Vagina (tissue), 2 donors: ENCODE measurements at regions not wholly inside any gene's neighbourhood (a gene's known extent, or its start where the extent isn't known, plus 50 kb on each side); places are given as distances from the start of the nearest gene placed in this dataset.

Experiments
- POLR2A ChIP-seq, 2 donors: fragments of 450-650 bp; IDR thresholded peaks; one replicate each; pipeline ENCODE4 v1.6.1; 2017; ENCODE audit warnings: antibody characterized with exemption in 2 of 2, mild to moderate bottlenecking in 2 of 2, moderate library complexity in 2 of 2
- TF ChIP-seq, protein P1 (sequence below), 3 experiments: fragments of 450-650 bp in 2 of 3; fragments of 200-600 bp in 1 of 3; sonication (generic) in 1 of 3; IDR thresholded peaks; one replicate each; pipeline ENCODE4 v1.5.1; 2017 to 2019; ENCODE audit warnings: antibody characterized with exemption in 3 of 3, mild to moderate bottlenecking in 2 of 3, moderate library complexity in 2 of 3

DNA sequence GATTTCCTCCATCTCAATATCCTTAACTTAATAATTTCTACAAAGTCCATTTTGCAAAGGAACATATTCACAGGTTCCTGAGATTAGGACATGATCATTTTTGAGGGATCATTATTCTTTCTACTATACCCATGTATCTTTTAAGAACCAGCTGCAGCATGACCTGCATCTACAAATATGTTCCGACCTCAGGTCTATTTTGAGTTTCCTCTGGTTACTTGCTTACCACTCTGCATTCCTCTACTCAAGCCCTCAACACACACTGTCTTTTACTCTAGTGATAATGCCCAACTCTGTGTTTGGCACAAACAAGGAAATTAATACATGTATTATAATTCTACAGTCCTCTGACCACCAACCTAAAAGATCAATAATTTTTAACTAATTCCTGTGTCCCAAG is 386.1 kb downstream of the DNAH5 start:
- TF ChIP-seq, protein P1, sequence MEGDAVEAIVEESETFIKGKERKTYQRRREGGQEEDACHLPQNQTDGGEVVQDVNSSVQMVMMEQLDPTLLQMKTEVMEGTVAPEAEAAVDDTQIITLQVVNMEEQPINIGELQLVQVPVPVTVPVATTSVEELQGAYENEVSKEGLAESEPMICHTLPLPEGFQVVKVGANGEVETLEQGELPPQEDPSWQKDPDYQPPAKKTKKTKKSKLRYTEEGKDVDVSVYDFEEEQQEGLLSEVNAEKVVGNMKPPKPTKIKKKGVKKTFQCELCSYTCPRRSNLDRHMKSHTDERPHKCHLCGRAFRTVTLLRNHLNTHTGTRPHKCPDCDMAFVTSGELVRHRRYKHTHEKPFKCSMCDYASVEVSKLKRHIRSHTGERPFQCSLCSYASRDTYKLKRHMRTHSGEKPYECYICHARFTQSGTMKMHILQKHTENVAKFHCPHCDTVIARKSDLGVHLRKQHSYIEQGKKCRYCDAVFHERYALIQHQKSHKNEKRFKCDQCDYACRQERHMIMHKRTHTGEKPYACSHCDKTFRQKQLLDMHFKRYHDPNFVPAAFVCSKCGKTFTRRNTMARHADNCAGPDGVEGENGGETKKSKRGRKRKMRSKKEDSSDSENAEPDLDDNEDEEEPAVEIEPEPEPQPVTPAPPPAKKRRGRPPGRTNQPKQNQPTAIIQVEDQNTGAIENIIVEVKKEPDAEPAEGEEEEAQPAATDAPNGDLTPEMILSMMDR (IDR thresholded peaks at IDR 0.05) = no peak
- no peak for TF ChIP-seq POLR2A (IDR thresholded peaks at IDR 0.05)
